GM18867 (cell line): ENCODE measurements at regions not wholly inside any gene's neighbourhood (a gene's known extent, or its start where the extent isn't known, plus 50 kb on each side); places are given as distances from the start of the nearest gene placed in this dataset.
A peak's percentile ranks its signal among the peaks of the same experiment; 100 is the strongest.
"Not testable (repeated sequence)": the region's sequence is repeated elsewhere in the genome, so short reads cannot be mapped to it uniquely, and the experiment has no call there.

Experiments used
- ATAC-seq: cut with Tn5 transposase; IDR thresholded peaks from one replicate; pipeline ENCODE4 v1.9.1; 2021; ENCODE audit warnings: mild to moderate bottlenecking, moderate library complexity; ENCODE audit not compliant: unreplicated experiment

- no peak for ATAC-seq
Measured at GRCh38 chr7:32228601-32229000, 158.4 kb upstream of the PDE1C start.

GRCh38 chr7:32227746-32228145, 157.5 kb upstream of the PDE1C start:
- no peak for ATAC-seq

- ATAC-seq = no peak
Measured at GRCh38 chr7:32224276-32224675, 154.1 kb upstream of the PDE1C start.

GRCh38 chr7:32223721-32224120, 153.5 kb upstream of the PDE1C start:
- no peak for ATAC-seq

GRCh38 chr7:32223071-32223650, 153.0 kb upstream of the PDE1C start:
- no peak for ATAC-seq

- no peak for ATAC-seq
Measured at GRCh38 chr7:32222251-32222900, 152.2 kb upstream of the PDE1C start.

GRCh38 chr7:32221736-32222135, 151.5 kb upstream of the PDE1C start:
- ATAC-seq = no peak

- ATAC-seq = no peak
Measured at GRCh38 chr7:32221056-32221455, 150.8 kb upstream of the PDE1C start.

- not testable (repeated sequence) for ATAC-seq
Measured at GRCh38 chr7:32219831-32220230, 149.6 kb upstream of the PDE1C start.

- no peak for ATAC-seq
Measured at GRCh38 chr7:32219416-32219815, 149.2 kb upstream of the PDE1C start.

- ATAC-seq = no peak
Measured at GRCh38 chr7:32218741-32219288, 148.6 kb upstream of the PDE1C start.

- no peak for ATAC-seq
Measured at GRCh38 chr7:32218154-32218467, 147.9 kb upstream of the PDE1C start.

- no peak for ATAC-seq
Measured at GRCh38 chr7:32217341-32218153, 147.3 kb upstream of the PDE1C start.

GRCh38 chr7:32216759-32217158, 146.6 kb upstream of the PDE1C start:
- no peak for ATAC-seq

- no peak for ATAC-seq
Measured at GRCh38 chr7:32215697-32216096, 145.5 kb upstream of the PDE1C start.

GRCh38 chr7:32214913-32215312, 144.7 kb upstream of the PDE1C start:
- no peak for ATAC-seq

- ATAC-seq = no peak
Measured at GRCh38 chr7:32212321-32212720, 142.1 kb upstream of the PDE1C start.

GRCh38 chr7:32206987-32207386, 136.8 kb upstream of the PDE1C start:
- ATAC-seq = no peak

GRCh38 chr7:32206488-32206887, 136.3 kb upstream of the PDE1C start:
- no peak for ATAC-seq

- ATAC-seq = not testable (repeated sequence)
Measured at GRCh38 chr7:32205298-32205824, 135.2 kb upstream of the PDE1C start.

- peak; percentile 93 for ATAC-seq
Measured at GRCh38 chr7:32204361-32205018, 134.3 kb upstream of the PDE1C start.
